ENCODE measurements at regions not wholly inside any gene's neighbourhood (a gene's known extent, or its start where the extent isn't known, plus 50 kb on each side); places are given as distances from the start of the nearest gene placed in this dataset.
A peak's percentile ranks its signal among the peaks of the same experiment; 100 is the strongest.

- DNase-seq (no peak), ATAC-seq (ENCODE audit: low FRiP score) (no peak)
- H3K27ac ChIP-seq (ENCODE audit: low read depth in 1 of 2, low read length in 2 of 2): no peak overlapping the region
- no peaks in the 10 kb centered on the region for H3K9me3 ChIP-seq (ENCODE audit: control insufficient read depth, low read length)
- intact Hi-C loops (cut with DNase I): no loop called here
- no peaks in the 10 kb centered on the region for H3K4me1 ChIP-seq (ENCODE audit: control insufficient read depth in 1 of 2, insufficient read depth in 2 of 2, low read length in 2 of 2)
- H3K4me3 ChIP-seq (ENCODE audit: low read length in 2 of 2): no peak overlapping the region
- no peaks in the 10 kb centered on the region for H3K27me3 ChIP-seq (ENCODE audit: control insufficient read depth in 1 of 2, insufficient read depth in 2 of 2, low read length in 1 of 2)
- WGBS, 2 donors: 83 to 86% methylated on average over 11 of the region's 11 CpGs
- H3K36me3 ChIP-seq (ENCODE audit: control insufficient read depth in 1 of 2, insufficient read depth in 2 of 2, low read length in 1 of 2): no peaks in the 10 kb centered on the region
These were observed 72.1 kb upstream of the ITGA11 start for GRCh38 chr15:68503791-68504680.

- no peak overlapping the region for H3K27ac ChIP-seq (ENCODE audit: low read depth in 1 of 2, low read length in 2 of 2)
- WGBS, 2 donors: 84% methylated on average over 8 of the region's 8 CpGs
- intact Hi-C loops (cut with DNase I): no loop called here
- no peak overlapping the region for H3K4me3 ChIP-seq (ENCODE audit: low read length in 2 of 2)
- no peaks in the 10 kb centered on the region for H3K9me3 ChIP-seq (ENCODE audit: control insufficient read depth, low read length)
- no peak for ATAC-seq (ENCODE audit: low FRiP score)
- no peaks in the 10 kb centered on the region for H3K4me1 ChIP-seq (ENCODE audit: control insufficient read depth in 1 of 2, insufficient read depth in 2 of 2, low read length in 2 of 2)
- no peaks in the 10 kb centered on the region for H3K27me3 ChIP-seq (ENCODE audit: control insufficient read depth in 1 of 2, insufficient read depth in 2 of 2, low read length in 1 of 2)
- no peak for DNase-seq
- no peaks in the 10 kb centered on the region for H3K36me3 ChIP-seq (ENCODE audit: control insufficient read depth in 1 of 2, insufficient read depth in 2 of 2, low read length in 1 of 2)
These were observed 72.8 kb upstream of the ITGA11 start for GRCh38 chr15:68504681-68505170.

- Histone ChIP-seq H3K4me1 (ENCODE audit: control insufficient read depth in 1 of 2, insufficient read depth in 2 of 2, low read length in 2 of 2) (no peaks in the 10 kb centered on the region), H3K9me3 (ENCODE audit: control insufficient read depth, low read length) (no peaks in the 10 kb centered on the region), H3K27ac (ENCODE audit: low read depth in 1 of 2, low read length in 2 of 2) (no peak overlapping the region), H3K4me3 (ENCODE audit: low read length in 2 of 2) (no peak overlapping the region), H3K27me3 (ENCODE audit: control insufficient read depth in 1 of 2, insufficient read depth in 2 of 2, low read length in 1 of 2) (no peaks in the 10 kb centered on the region), H3K36me3 (ENCODE audit: control insufficient read depth in 1 of 2, insufficient read depth in 2 of 2, low read length in 1 of 2) (no peaks in the 10 kb centered on the region)
- intact Hi-C loops (cut with DNase I): no loop called here
- no peak for ATAC-seq (ENCODE audit: low FRiP score)
- DNase-seq: no peak
- 97 to 98% methylated on average over 2 of the region's 2 CpGs for WGBS, 2 donors
These were observed 72.7 kb upstream of the CORO2B start for GRCh38 chr15:68506071-68506470.

GRCh38 chr15:68507447-68507846 is 71.3 kb upstream of the CORO2B start:
- H3K27ac ChIP-seq (ENCODE audit: low read depth in 1 of 2, low read length in 2 of 2): no peak overlapping the region
- no peaks in the 10 kb centered on the region for H3K36me3 ChIP-seq (ENCODE audit: control insufficient read depth in 1 of 2, insufficient read depth in 2 of 2, low read length in 1 of 2)
- no peak overlapping the region for H3K4me3 ChIP-seq (ENCODE audit: low read length in 2 of 2)
- intact Hi-C loops (cut with DNase I): no loop called here
- no peak for DNase-seq
- H3K4me1 ChIP-seq (ENCODE audit: control insufficient read depth in 1 of 2, insufficient read depth in 2 of 2, low read length in 2 of 2): no peaks in the 10 kb centered on the region
- 96% methylated on average over 2 of the region's 2 CpGs for WGBS, 2 donors
- no peaks in the 10 kb centered on the region for H3K27me3 ChIP-seq (ENCODE audit: control insufficient read depth in 1 of 2, insufficient read depth in 2 of 2, low read length in 1 of 2)
- no peaks in the 10 kb centered on the region for H3K9me3 ChIP-seq (ENCODE audit: control insufficient read depth, low read length)
- ATAC-seq (ENCODE audit: low FRiP score): no peak

- Histone ChIP-seq H3K27me3 (ENCODE audit: control insufficient read depth in 1 of 2, insufficient read depth in 2 of 2, low read length in 1 of 2) (no peaks in the 10 kb centered on the region), H3K4me1 (ENCODE audit: control insufficient read depth in 1 of 2, insufficient read depth in 2 of 2, low read length in 2 of 2) (no peaks in the 10 kb centered on the region), H3K36me3 (ENCODE audit: control insufficient read depth in 1 of 2, insufficient read depth in 2 of 2, low read length in 1 of 2) (no peaks in the 10 kb centered on the region), H3K4me3 (ENCODE audit: low read length in 2 of 2) (no peak overlapping the region), H3K9me3 (ENCODE audit: control insufficient read depth, low read length) (no peaks in the 10 kb centered on the region), H3K27ac (ENCODE audit: low read depth in 1 of 2, low read length in 2 of 2) (no peak overlapping the region)
- ATAC-seq (ENCODE audit: low FRiP score) (no peak), DNase-seq (no peak)
- WGBS, 2 donors: 76 to 78% methylated on average over 12 of the region's 12 CpGs
- intact Hi-C loops (cut with DNase I): no loop called here
These were observed 70.2 kb upstream of the CORO2B start for GRCh38 chr15:68508485-68509189.

GRCh38 chr15:68510558-68510957 is 68.2 kb upstream of the CORO2B start:
- H3K27me3 ChIP-seq (ENCODE audit: control insufficient read depth in 1 of 2, insufficient read depth in 2 of 2, low read length in 1 of 2): no peaks in the 10 kb centered on the region
- intact Hi-C loops (cut with DNase I): loop anchor here in 1 of 2 donors (10.0 kb wide), 1 partner anchor 76 kb away; the partner anchor contains the start of gene ITGA11
- H3K4me3 ChIP-seq (ENCODE audit: low read length in 2 of 2): no peak overlapping the region
- no peaks in the 10 kb centered on the region for H3K4me1 ChIP-seq (ENCODE audit: control insufficient read depth in 1 of 2, insufficient read depth in 2 of 2, low read length in 2 of 2)
- WGBS, 2 donors: 88 to 95% methylated on average over 2 of the region's 2 CpGs
- no peaks in the 10 kb centered on the region for H3K36me3 ChIP-seq (ENCODE audit: control insufficient read depth in 1 of 2, insufficient read depth in 2 of 2, low read length in 1 of 2)
- H3K27ac ChIP-seq (ENCODE audit: low read depth in 1 of 2, low read length in 2 of 2): no peak overlapping the region
- DNase-seq (no peak), ATAC-seq (ENCODE audit: low FRiP score) (no peak)
- no peaks in the 10 kb centered on the region for H3K9me3 ChIP-seq (ENCODE audit: control insufficient read depth, low read length)

- Histone ChIP-seq H3K27me3 (ENCODE audit: control insufficient read depth in 1 of 2, insufficient read depth in 2 of 2, low read length in 1 of 2) (no peaks in the 10 kb centered on the region), H3K27ac (ENCODE audit: low read depth in 1 of 2, low read length in 2 of 2) (peak overlapping the region in 1 of 2 donors; percentile 6)
- intact Hi-C loops (cut with DNase I): loop anchor here in 1 of 2 donors (10.0 kb wide), 1 partner anchor 77 kb away; the partner anchor contains the start of gene ITGA11
These were observed 67.5 kb upstream of the CORO2B start for GRCh38 chr15:68511073-68511991.

GRCh38 chr15:68512052-68512451 is 66.7 kb upstream of the CORO2B start:
- Histone ChIP-seq H3K36me3 (ENCODE audit: control insufficient read depth in 1 of 2, insufficient read depth in 2 of 2, low read length in 1 of 2) (no peaks in the 10 kb centered on the region), H3K27ac (ENCODE audit: low read depth in 1 of 2, low read length in 2 of 2) (peak overlapping the region in 1 of 2 donors; percentile 90), H3K4me1 (ENCODE audit: control insufficient read depth in 1 of 2, insufficient read depth in 2 of 2, low read length in 2 of 2) (peaks cover 0 to 3% of the 10 kb centered on the region in 2 donors), H3K9me3 (ENCODE audit: control insufficient read depth, low read length) (no peaks in the 10 kb centered on the region), H3K4me3 (ENCODE audit: low read length in 2 of 2) (no peak overlapping the region), H3K27me3 (ENCODE audit: control insufficient read depth in 1 of 2, insufficient read depth in 2 of 2, low read length in 1 of 2) (no peaks in the 10 kb centered on the region)
- DNase-seq: no peak
- intact Hi-C loops (cut with DNase I): loop anchor here in 1 of 2 donors (10.0 kb wide), 1 partner anchor 77 kb away; the partner anchor contains the start of gene ITGA11
- WGBS, 2 donors: 50 to 56% methylated on average over 7 of the region's 7 CpGs
- ATAC-seq (ENCODE audit: low FRiP score): no peak

More at GRCh38 chr15:68511073-68511991, 67.5 kb upstream of the CORO2B start:
- Histone ChIP-seq H3K36me3 (ENCODE audit: control insufficient read depth in 1 of 2, insufficient read depth in 2 of 2, low read length in 1 of 2) (no peaks in the 10 kb centered on the region), H3K9me3 (ENCODE audit: control insufficient read depth, low read length) (no peaks in the 10 kb centered on the region), H3K4me3 (ENCODE audit: low read length in 2 of 2) (no peak overlapping the region), H3K4me1 (ENCODE audit: control insufficient read depth in 1 of 2, insufficient read depth in 2 of 2, low read length in 2 of 2) (peaks cover 0 to under 1% of the 10 kb centered on the region in 2 donors)
- 79 to 82% methylated on average over 12 of the region's 12 CpGs for WGBS, 2 donors
- DNase-seq (peak in 1 of 2 donors; percentile 57), ATAC-seq (ENCODE audit: low FRiP score) (peak; percentile 38)

Measured in aorta (tissue), 5 donors.